ENCODE measurements at regions not wholly inside any gene's neighbourhood (a gene's known extent, or its start where the extent isn't known, plus 50 kb on each side); places are given as distances from the start of the nearest gene placed in this dataset.

DNA sequence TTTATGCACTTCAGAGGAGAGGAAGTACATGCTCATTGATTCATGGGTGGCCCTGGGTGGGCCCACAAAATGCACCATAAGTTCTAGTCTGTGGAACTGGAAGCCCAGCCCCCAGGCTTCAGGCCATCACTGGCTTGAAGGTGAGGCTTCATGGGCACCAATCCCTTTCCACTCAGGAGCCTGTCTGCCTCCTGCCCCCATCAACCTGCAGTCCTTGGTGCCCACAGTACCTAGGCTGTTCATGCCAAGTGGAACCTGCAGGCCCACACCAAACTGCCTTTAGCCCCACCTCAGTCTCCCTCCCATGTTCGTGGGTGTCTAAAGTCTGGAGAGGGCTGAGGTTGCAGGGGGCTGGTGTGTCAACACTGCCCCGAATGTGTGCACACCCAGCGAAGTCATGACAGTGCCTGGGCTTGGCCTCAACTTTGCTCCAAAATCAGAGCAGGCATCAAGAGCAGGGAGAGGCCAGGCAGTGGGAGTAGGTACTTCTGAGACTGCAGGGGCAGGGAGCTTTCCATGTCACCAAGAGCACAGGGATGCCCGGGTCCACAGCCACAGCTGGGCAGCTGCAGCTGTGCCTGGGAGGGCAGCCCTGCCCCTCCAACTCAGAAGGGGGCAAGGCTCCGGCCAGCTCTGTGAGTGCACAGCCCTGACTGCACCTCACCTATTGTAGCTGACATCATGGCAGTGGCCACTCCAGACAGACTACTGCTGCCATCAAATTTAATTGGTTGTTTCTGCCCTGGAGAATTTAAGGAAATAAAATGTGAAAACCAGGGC lies 1250.4 kb upstream of the IGFBP7 start:
- H3K27ac ChIP-seq (ENCODE audit: low read depth in 1 of 2, low read length in 2 of 2) = no peak overlapping the region
- no peak overlapping the region for H3K4me3 ChIP-seq (ENCODE audit: low read length)
- peaks cover 12 to 13% of the 10 kb centered on the region in 2 experiments for H3K9me3 ChIP-seq (ENCODE audit: control insufficient read depth in 1 of 2, insufficient read depth in 1 of 2, low read length in 2 of 2)
- no peaks in the 10 kb centered on the region for H3K4me1 Mint-ChIP-seq (ENCODE audit: low read depth)
- H3K9me3 Mint-ChIP-seq = peaks cover 15% of the 10 kb centered on the region
- CTCF ChIA-PET = no interaction called here
- no peak overlapping the region for H3K4me3 Mint-ChIP-seq
- TF ChIP-seq, protein P1, sequence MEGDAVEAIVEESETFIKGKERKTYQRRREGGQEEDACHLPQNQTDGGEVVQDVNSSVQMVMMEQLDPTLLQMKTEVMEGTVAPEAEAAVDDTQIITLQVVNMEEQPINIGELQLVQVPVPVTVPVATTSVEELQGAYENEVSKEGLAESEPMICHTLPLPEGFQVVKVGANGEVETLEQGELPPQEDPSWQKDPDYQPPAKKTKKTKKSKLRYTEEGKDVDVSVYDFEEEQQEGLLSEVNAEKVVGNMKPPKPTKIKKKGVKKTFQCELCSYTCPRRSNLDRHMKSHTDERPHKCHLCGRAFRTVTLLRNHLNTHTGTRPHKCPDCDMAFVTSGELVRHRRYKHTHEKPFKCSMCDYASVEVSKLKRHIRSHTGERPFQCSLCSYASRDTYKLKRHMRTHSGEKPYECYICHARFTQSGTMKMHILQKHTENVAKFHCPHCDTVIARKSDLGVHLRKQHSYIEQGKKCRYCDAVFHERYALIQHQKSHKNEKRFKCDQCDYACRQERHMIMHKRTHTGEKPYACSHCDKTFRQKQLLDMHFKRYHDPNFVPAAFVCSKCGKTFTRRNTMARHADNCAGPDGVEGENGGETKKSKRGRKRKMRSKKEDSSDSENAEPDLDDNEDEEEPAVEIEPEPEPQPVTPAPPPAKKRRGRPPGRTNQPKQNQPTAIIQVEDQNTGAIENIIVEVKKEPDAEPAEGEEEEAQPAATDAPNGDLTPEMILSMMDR (IDR thresholded peaks at IDR 0.05) = no peak
- DNase-seq = no peak
- no peaks in the 10 kb centered on the region for H3K4me1 ChIP-seq (ENCODE audit: insufficient read depth, low read length)
- H3K27me3 Mint-ChIP-seq = no peaks in the 10 kb centered on the region
- intact Hi-C loops (cut with DNase I, micrococcal nuclease) = no loop called here
- ATAC-seq (ENCODE audit: poor library complexity) = no peak
- H3K36me3 Mint-ChIP-seq (ENCODE audit: low read depth) = no peaks in the 10 kb centered on the region
- no peaks in the 10 kb centered on the region for H3K36me3 ChIP-seq (ENCODE audit: insufficient read depth, low read length)
- no peak overlapping the region for H3K27ac Mint-ChIP-seq
- POLR2A ChIA-PET = no interaction called here
- no peaks in the 10 kb centered on the region for H3K27me3 ChIP-seq (ENCODE audit: control insufficient read depth in 1 of 2, insufficient read depth in 2 of 2, low read length in 2 of 2)

DNA sequence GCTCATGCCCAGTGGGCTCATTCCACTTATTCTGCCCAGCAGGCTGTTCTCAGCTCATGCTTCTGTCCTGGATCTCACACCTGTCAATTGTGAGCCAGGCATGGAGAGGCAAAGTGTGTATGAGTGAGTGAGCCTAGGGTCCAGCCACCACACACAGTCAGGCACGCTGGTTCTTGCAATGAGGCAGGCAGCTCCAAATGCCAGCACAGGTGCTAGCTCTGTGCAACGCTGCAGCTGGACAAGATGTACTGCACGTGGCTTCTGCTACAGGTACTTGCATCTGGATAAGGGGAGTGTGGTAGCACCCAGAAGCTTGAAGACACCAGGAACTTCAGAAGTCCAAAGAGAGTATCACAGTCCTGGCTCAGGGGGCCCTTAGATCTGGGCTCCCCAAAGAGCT lies 1249.4 kb upstream of the IGFBP7 start:
- intact Hi-C loops (cut with DNase I, micrococcal nuclease) = no loop called here
- Mint-ChIP-seq H3K4me3 (no peak overlapping the region), H3K4me1 (ENCODE audit: low read depth) (no peaks in the 10 kb centered on the region), H3K27ac (no peak overlapping the region), H3K9me3 (peaks cover 15% of the 10 kb centered on the region), H3K36me3 (ENCODE audit: low read depth) (no peaks in the 10 kb centered on the region), H3K27me3 (no peaks in the 10 kb centered on the region)
- Histone ChIP-seq H3K4me1 (ENCODE audit: insufficient read depth, low read length) (no peaks in the 10 kb centered on the region), H3K4me3 (ENCODE audit: low read length) (no peak overlapping the region), H3K27ac (ENCODE audit: low read depth in 1 of 2, low read length in 2 of 2) (no peak overlapping the region), H3K36me3 (ENCODE audit: insufficient read depth, low read length) (no peaks in the 10 kb centered on the region), H3K9me3 (ENCODE audit: control insufficient read depth in 1 of 2, insufficient read depth in 1 of 2, low read length in 2 of 2) (peaks cover 9 to 13% of the 10 kb centered on the region in 2 experiments), H3K27me3 (ENCODE audit: control insufficient read depth in 1 of 2, insufficient read depth in 2 of 2, low read length in 2 of 2) (no peaks in the 10 kb centered on the region)
- ATAC-seq (ENCODE audit: poor library complexity) (no peak), DNase-seq (no peak)
- TF ChIP-seq, protein P1 (IDR thresholded peaks at IDR 0.05) = no peak
- ChIA-PET POLR2A (no interaction called here), CTCF (no interaction called here)

DNA sequence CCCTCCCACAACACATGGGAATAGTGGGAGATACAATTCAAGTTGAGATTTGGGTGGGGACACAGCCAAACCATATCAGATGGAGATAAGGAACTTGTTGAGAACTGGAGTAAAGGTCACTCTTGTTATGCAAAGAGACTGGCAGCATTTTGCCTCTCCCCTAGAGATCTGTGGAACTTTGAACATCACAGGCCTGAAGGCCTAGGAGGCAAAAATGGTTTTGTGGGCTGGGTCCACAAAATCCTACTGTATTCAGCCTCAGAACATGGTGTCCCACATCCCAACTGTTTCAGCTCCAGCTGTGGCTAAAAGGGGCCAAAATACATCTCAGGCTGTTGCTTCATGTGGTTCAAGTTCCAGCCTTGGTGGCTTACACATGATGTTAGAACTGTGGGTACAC lies 1247.8 kb upstream of the IGFBP7 start:
- Mint-ChIP-seq H3K27me3 (no peaks in the 10 kb centered on the region), H3K9me3 (peaks cover 18% of the 10 kb centered on the region), H3K27ac (no peak overlapping the region), H3K4me1 (ENCODE audit: low read depth) (no peaks in the 10 kb centered on the region), H3K4me3 (no peak overlapping the region), H3K36me3 (ENCODE audit: low read depth) (no peaks in the 10 kb centered on the region)
- Histone ChIP-seq H3K27me3 (ENCODE audit: control insufficient read depth in 1 of 2, insufficient read depth in 2 of 2, low read length in 2 of 2) (no peaks in the 10 kb centered on the region), H3K9me3 (ENCODE audit: control insufficient read depth in 1 of 2, insufficient read depth in 1 of 2, low read length in 2 of 2) (peaks cover 4 to 13% of the 10 kb centered on the region in 2 experiments), H3K4me3 (ENCODE audit: low read length) (no peak overlapping the region), H3K36me3 (ENCODE audit: insufficient read depth, low read length) (no peaks in the 10 kb centered on the region), H3K27ac (ENCODE audit: low read depth in 1 of 2, low read length in 2 of 2) (no peak overlapping the region), H3K4me1 (ENCODE audit: insufficient read depth, low read length) (no peaks in the 10 kb centered on the region)
- TF ChIP-seq, protein P1 (IDR thresholded peaks at IDR 0.05) = no peak
- ChIA-PET CTCF (no interaction called here), POLR2A (no interaction called here)
- ATAC-seq (ENCODE audit: poor library complexity) (no peak), DNase-seq (no peak)
- intact Hi-C loops (cut with DNase I, micrococcal nuclease) = no loop called here

All from CD4-positive, alpha-beta T cell (primary cell).